ENCODE measurements at regions not wholly inside any gene's neighbourhood (a gene's known extent, or its start where the extent isn't known, plus 50 kb on each side); places are given as distances from the start of the nearest gene placed in this dataset.

- Histone ChIP-seq H3K4me3 (ENCODE audit: low read depth, low read length) (no peak overlapping the region), H3K4me1 (no peaks in the 10 kb centered on the region), H3K9me3 (no peaks in the 10 kb centered on the region), H3K27me3 (replicated peaks; ENCODE audit: control insufficient read depth, insufficient read depth, low read length) (peaks cover 2% of the 10 kb centered on the region), H3K36me3 (ENCODE audit: control insufficient read depth, insufficient read depth, low read length) (no peaks in the 10 kb centered on the region)
- no peak for DNase-seq
- CTCF ChIA-PET = no interaction called here
- intact Hi-C loops (cut with micrococcal nuclease; ENCODE audit: unreplicated experiment) = no loop called here
- H3K9me3 Mint-ChIP-seq (ENCODE audit: unreplicated experiment) = no peaks in the 10 kb centered on the region
- H3K4me1 Mint-ChIP-seq (ENCODE audit: low read depth, unreplicated experiment) = no peaks in the 10 kb centered on the region
- no peak overlapping the region for H3K27ac Mint-ChIP-seq (ENCODE audit: unreplicated experiment)
- POLR2A ChIA-PET = no interaction called here
- H3K4me3 Mint-ChIP-seq (ENCODE audit: unreplicated experiment) = no peak overlapping the region
- no peak for TF ChIP-seq CTCF (IDR thresholded peaks at IDR 0.05; ENCODE audit: insufficient read depth in 1 of 2, low read depth in 1 of 2, low read length in 1 of 2, severe bottlenecking in 1 of 2, unreplicated experiment in 1 of 2)
- peaks cover 14% of the 10 kb centered on the region for H3K27me3 Mint-ChIP-seq (ENCODE audit: insufficient read depth, unreplicated experiment)
- BruUV-seq (replicated peaks) = no TSS peak
- H3K36me3 Mint-ChIP-seq (ENCODE audit: insufficient read depth, unreplicated experiment) = no peaks in the 10 kb centered on the region
These were observed 105.7 kb upstream of the INHBA start for GRCh38 chr7:41808541-41808940.

- intact Hi-C loops (cut with micrococcal nuclease; ENCODE audit: unreplicated experiment) = no loop called here
- Mint-ChIP-seq H3K27ac (ENCODE audit: unreplicated experiment) (no peak overlapping the region), H3K9me3 (ENCODE audit: unreplicated experiment) (no peaks in the 10 kb centered on the region), H3K36me3 (ENCODE audit: insufficient read depth, unreplicated experiment) (no peaks in the 10 kb centered on the region), H3K4me1 (ENCODE audit: low read depth, unreplicated experiment) (no peaks in the 10 kb centered on the region), H3K4me3 (ENCODE audit: unreplicated experiment) (no peak overlapping the region), H3K27me3 (ENCODE audit: insufficient read depth, unreplicated experiment) (peaks cover 7% of the 10 kb centered on the region)
- ChIA-PET CTCF (no interaction called here), POLR2A (no interaction called here)
- no peak for TF ChIP-seq CTCF (IDR thresholded peaks at IDR 0.05; ENCODE audit: insufficient read depth in 1 of 2, low read depth in 1 of 2, low read length in 1 of 2, severe bottlenecking in 1 of 2, unreplicated experiment in 1 of 2)
- BruUV-seq (replicated peaks) = no TSS peak
- Histone ChIP-seq H3K27me3 (replicated peaks; ENCODE audit: control insufficient read depth, insufficient read depth, low read length) (no peaks in the 10 kb centered on the region), H3K36me3 (ENCODE audit: control insufficient read depth, insufficient read depth, low read length) (no peaks in the 10 kb centered on the region), H3K9me3 (no peaks in the 10 kb centered on the region), H3K4me1 (no peaks in the 10 kb centered on the region), H3K4me3 (ENCODE audit: low read depth, low read length) (no peak overlapping the region)
- no peak for DNase-seq
These were observed 100.7 kb upstream of the INHBA start for GRCh38 chr7:41803569-41803968.

- H3K27me3 Mint-ChIP-seq (ENCODE audit: insufficient read depth, unreplicated experiment) = peaks cover 3% of the 10 kb centered on the region
- BruUV-seq (replicated peaks) = no TSS peak
- no peaks in the 10 kb centered on the region for H3K27me3 ChIP-seq (replicated peaks; ENCODE audit: control insufficient read depth, insufficient read depth, low read length)
- ChIA-PET CTCF (no interaction called here), POLR2A (no interaction called here)
- H3K4me3 ChIP-seq (ENCODE audit: low read depth, low read length) = no peak overlapping the region
- TF ChIP-seq CTCF (IDR thresholded peaks at IDR 0.05; ENCODE audit: insufficient read depth in 1 of 2, low read depth in 1 of 2, low read length in 1 of 2, severe bottlenecking in 1 of 2, unreplicated experiment in 1 of 2) = no peak
- no peaks in the 10 kb centered on the region for H3K36me3 Mint-ChIP-seq (ENCODE audit: insufficient read depth, unreplicated experiment)
- no peaks in the 10 kb centered on the region for H3K4me1 ChIP-seq
- H3K9me3 ChIP-seq = no peaks in the 10 kb centered on the region
- no peak overlapping the region for H3K27ac Mint-ChIP-seq (ENCODE audit: unreplicated experiment)
- no peak for DNase-seq
- intact Hi-C loops (cut with micrococcal nuclease; ENCODE audit: unreplicated experiment) = no loop called here
- no peaks in the 10 kb centered on the region for H3K4me1 Mint-ChIP-seq (ENCODE audit: low read depth, unreplicated experiment)
- H3K9me3 Mint-ChIP-seq (ENCODE audit: unreplicated experiment) = no peaks in the 10 kb centered on the region
- H3K4me3 Mint-ChIP-seq (ENCODE audit: unreplicated experiment) = no peak overlapping the region
- H3K36me3 ChIP-seq (ENCODE audit: control insufficient read depth, insufficient read depth, low read length) = no peaks in the 10 kb centered on the region
These were observed 93.4 kb upstream of the INHBA start for GRCh38 chr7:41796331-41796730.
